Adrenal gland (tissue), 9 donors: ENCODE measurements at regions not wholly inside any gene's neighbourhood (a gene's known extent, or its start where the extent isn't known, plus 50 kb on each side); places are given as distances from the start of the nearest gene placed in this dataset.

Experiments
- DNase-seq, 7 donors: peaks; one replicate each; pipeline ENCODE4 v3.0.0-alpha.2; 2019 to 2020
- H3K27ac ChIP-seq, 5 donors: fragments of 200-600 bp; sonication (generic) in 4 of 5; 1 replicate in 3 of 5; 2 replicates in 2 of 5; pipeline versions ENCODE4 v1.5.1 to v1.8.0; 2016 to 2020; ENCODE audit warnings: mild to moderate bottlenecking in 1 of 5
- H3K27me3 ChIP-seq: fragments of 200-600 bp; 2 replicates; pipeline ENCODE4 v1.8.0; 2021
- H3K36me3 ChIP-seq, 2 donors: fragments of 200-600 bp; replicated peaks in 1 of 2; 1 replicate in 1 of 2; 2 replicates in 1 of 2; pipeline versions ENCODE4 v1.5.1 to v1.8.0; 2018 to 2022
- H3K4me1 ChIP-seq, 2 donors: fragments of 200-600 bp; replicated peaks in 1 of 2; 1 replicate in 1 of 2; 2 replicates in 1 of 2; pipeline versions ENCODE4 v1.5.1 to v1.8.0; 2018 to 2021
- H3K4me3 ChIP-seq, 4 donors: fragments of 200-600 bp; sonication (generic) in 3 of 4; one replicate each; pipeline ENCODE4 v1.5.1; 2016 to 2018
- H3K9me3 ChIP-seq, 3 donors: fragments of 200-600 bp; sonication (generic) in 1 of 3; replicated peaks in 1 of 3; 1 replicate in 2 of 3; 2 replicates in 1 of 3; pipeline versions ENCODE4 v1.5.1 to v1.8.0; 2016 to 2021
- POLR2A ChIP-seq, 2 donors: fragments of 450-650 bp; IDR thresholded peaks; one replicate each; pipeline ENCODE4 v1.6.1; 2017; ENCODE audit warnings: antibody characterized with exemption in 2 of 2, mild to moderate bottlenecking in 2 of 2, moderate library complexity in 1 of 2
- WGBS, 4 donors: extraction: QIAGEN DNeasy Blood & Tissue Kit in 2 of 4; methylation state at CpG; one replicate each; pipeline versions ENCODE4 v1.1.5 to v1.1.7; 2013 to 2017; 5-methylcytosine and 5-hydroxymethylcytosine counted together
- intact Hi-C, 2 donors: fragments of 100-400 bp; cut with DNase I; formaldehyde crosslinking; loops; one replicate each; pipeline versions ENCODE4 v1.14.1 to v1.15.0; 2022 to 2023
- TF ChIP-seq, protein P1 (sequence below), 6 experiments: fragments of 450-650 bp in 4 of 6; fragments of 200-600 bp in 2 of 6; sonication (generic) in 1 of 6; IDR thresholded peaks; 1 replicate in 5 of 6; 2 replicates in 1 of 6; pipeline versions ENCODE4 v1.5.1 to v1.8.0; 2016 to 2021; ENCODE audit warnings: antibody characterized with exemption in 6 of 6, mild to moderate bottlenecking in 2 of 6, moderate library complexity in 1 of 6
- donor health status: healthy with polysubstance abuse.
- donor health status: Bipolar disorder and iron deficiency.
- donor health status: DM: yes; HTN: yes; CAD: no.
- donor health status: DM: no; HTN: no; CAD: no.
- donor health status: DM: no; HTN: no; CAD: no.

DNA sequence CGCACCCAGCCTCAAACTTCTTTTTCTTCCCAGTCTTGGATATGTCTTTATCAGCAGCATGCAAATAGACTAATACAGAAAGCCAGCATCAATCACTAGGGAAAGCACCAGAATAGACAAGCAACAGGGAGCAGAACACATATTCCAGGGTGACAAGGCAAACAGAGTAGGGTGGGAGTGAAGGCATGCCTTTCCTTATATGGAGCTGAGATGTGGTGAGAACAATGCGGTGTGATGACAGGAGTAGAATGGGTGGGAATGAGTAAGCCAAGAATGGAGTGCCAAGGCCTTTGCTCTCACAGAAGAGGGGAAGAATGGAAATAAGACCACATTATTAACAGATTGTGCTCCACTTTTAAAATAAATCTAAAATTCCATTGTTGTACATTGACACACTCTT is 115.6 kb downstream of the CETN3 start:
- H3K4me3 ChIP-seq = no peak overlapping the region
- H3K36me3 ChIP-seq = no peaks in the 10 kb centered on the region
- intact Hi-C loops = loop anchor here in 1 of 2 donors (5.0 kb wide), 1 partner anchor 288 kb away; no protein-coding TSS in a partner anchor
- no peak for TF ChIP-seq POLR2A (IDR thresholded peaks at IDR 0.05)
- TF ChIP-seq, protein P1, sequence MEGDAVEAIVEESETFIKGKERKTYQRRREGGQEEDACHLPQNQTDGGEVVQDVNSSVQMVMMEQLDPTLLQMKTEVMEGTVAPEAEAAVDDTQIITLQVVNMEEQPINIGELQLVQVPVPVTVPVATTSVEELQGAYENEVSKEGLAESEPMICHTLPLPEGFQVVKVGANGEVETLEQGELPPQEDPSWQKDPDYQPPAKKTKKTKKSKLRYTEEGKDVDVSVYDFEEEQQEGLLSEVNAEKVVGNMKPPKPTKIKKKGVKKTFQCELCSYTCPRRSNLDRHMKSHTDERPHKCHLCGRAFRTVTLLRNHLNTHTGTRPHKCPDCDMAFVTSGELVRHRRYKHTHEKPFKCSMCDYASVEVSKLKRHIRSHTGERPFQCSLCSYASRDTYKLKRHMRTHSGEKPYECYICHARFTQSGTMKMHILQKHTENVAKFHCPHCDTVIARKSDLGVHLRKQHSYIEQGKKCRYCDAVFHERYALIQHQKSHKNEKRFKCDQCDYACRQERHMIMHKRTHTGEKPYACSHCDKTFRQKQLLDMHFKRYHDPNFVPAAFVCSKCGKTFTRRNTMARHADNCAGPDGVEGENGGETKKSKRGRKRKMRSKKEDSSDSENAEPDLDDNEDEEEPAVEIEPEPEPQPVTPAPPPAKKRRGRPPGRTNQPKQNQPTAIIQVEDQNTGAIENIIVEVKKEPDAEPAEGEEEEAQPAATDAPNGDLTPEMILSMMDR (IDR thresholded peaks at IDR 0.05) = no peak
- no peak for DNase-seq
- H3K27me3 ChIP-seq = no peaks in the 10 kb centered on the region
- H3K4me1 ChIP-seq = no peaks in the 10 kb centered on the region
- 78 to 92% (median 88%) methylated on average over 2 of the region's 2 CpGs for WGBS, 4 donors
- no peak overlapping the region for H3K27ac ChIP-seq
- H3K9me3 ChIP-seq = no peaks in the 10 kb centered on the region

DNA sequence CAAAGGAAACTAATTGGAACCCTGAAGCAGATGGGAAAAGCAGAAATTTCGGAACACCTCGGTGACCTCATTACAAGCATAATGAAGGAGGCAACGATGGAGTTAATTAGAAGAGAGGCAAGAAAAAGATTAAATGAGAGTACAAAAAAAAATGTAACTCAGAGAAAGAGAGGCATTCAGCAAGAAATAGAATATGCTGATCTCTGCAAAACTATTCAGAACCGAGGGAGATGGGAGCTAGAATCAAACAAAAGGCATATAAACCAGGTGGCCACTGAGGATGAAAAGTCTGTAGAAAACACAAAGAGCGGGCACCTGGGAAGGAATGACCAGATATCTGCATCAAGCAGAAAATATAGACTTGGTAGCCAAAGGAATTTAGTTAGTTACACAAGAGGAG is 118.9 kb downstream of the CETN3 start:
- Histone ChIP-seq H3K4me3 (no peak overlapping the region), H3K4me1 (no peaks in the 10 kb centered on the region), H3K27ac (no peak overlapping the region), H3K9me3 (no peaks in the 10 kb centered on the region), H3K27me3 (no peaks in the 10 kb centered on the region), H3K36me3 (no peaks in the 10 kb centered on the region)
- TF ChIP-seq POLR2A (IDR thresholded peaks at IDR 0.05) = no peak
- TF ChIP-seq, protein P1 (IDR thresholded peaks at IDR 0.05) = no peak
- intact Hi-C loops = loop anchor here in 1 of 2 donors (5.0 kb wide), 1 partner anchor 292 kb away; no protein-coding TSS in a partner anchor
- DNase-seq = no peak
- 71 to 83% (median 73%) methylated on average over 5 of the region's 5 CpGs for whole genome bisulfite sequencing, 4 donors

DNA sequence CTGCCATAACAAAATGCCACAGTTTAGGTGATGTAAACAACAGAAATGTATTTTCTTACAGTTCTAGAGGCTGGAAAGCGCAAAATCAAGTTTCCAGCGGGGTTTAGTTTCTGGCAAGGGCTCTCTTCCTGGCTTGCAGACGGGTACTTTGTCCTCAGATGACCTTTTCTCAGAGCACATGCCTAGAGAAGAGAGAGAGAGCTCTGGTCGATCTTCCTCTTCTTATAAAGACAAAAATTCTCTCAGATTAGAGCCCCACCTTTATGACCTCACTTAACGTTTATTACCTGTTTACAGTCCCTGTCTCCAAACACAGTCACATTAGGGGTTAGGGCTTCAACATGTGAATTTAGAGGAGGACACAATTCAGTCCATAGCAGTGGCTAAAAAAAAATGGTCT is 119.7 kb downstream of the CETN3 start:
- WGBS, 4 donors = 34 to 40% (median 35%) methylated on average over 5 of the region's 5 CpGs
- intact Hi-C loops = loop anchor here in 1 of 2 donors (5.0 kb wide), 1 partner anchor 292 kb away; no protein-coding TSS in a partner anchor
- H3K36me3 ChIP-seq = no peaks in the 10 kb centered on the region
- no peak for DNase-seq
- no peak for TF ChIP-seq POLR2A (IDR thresholded peaks at IDR 0.05)
- TF ChIP-seq, protein P1 (IDR thresholded peaks at IDR 0.05) = no peak
- H3K9me3 ChIP-seq = no peaks in the 10 kb centered on the region
- H3K4me3 ChIP-seq = no peak overlapping the region
- H3K27me3 ChIP-seq = no peaks in the 10 kb centered on the region
- no peaks in the 10 kb centered on the region for H3K4me1 ChIP-seq
- no peak overlapping the region for H3K27ac ChIP-seq

GRCh38 chr5:90287036-90287435 is 122.5 kb downstream of the CETN3 start:
- 67 to 100% (median 86%) methylated on average over 1 of the region's 1 CpG for WGBS, 4 donors
- no peak for DNase-seq
- H3K27ac ChIP-seq = no peak overlapping the region
- intact Hi-C loops = no loop called here
- no peaks in the 10 kb centered on the region for H3K36me3 ChIP-seq
- no peak for TF ChIP-seq POLR2A (IDR thresholded peaks at IDR 0.05)
- TF ChIP-seq, protein P1 (IDR thresholded peaks at IDR 0.05) = no peak
- no peak overlapping the region for H3K4me3 ChIP-seq
- H3K27me3 ChIP-seq = no peaks in the 10 kb centered on the region
- no peaks in the 10 kb centered on the region for H3K9me3 ChIP-seq
- H3K4me1 ChIP-seq = no peaks in the 10 kb centered on the region
